Activated CD4-positive, alpha-beta T cell treated with anti-CD3 and anti-CD28 coated beads for 36 hours (primary cell): ENCODE measurements at regions not wholly inside any gene's neighbourhood (a gene's known extent, or its start where the extent isn't known, plus 50 kb on each side); places are given as distances from the start of the nearest gene placed in this dataset.
"Not testable (repeated sequence)": the region's sequence is repeated elsewhere in the genome, so short reads cannot be mapped to it uniquely, and the experiment has no call there.

Source experiments
- ATAC-seq: fragments of 200-7000 bp; cut with Tn5 transposase; one replicate; pipeline ENCODE4 v1.10.0; 2021; ENCODE audit warnings: mild to moderate bottlenecking, moderate library complexity
- CTCF ChIA-PET: fragments of 350-600 bp; sonication (Branson Sonifier 250); formaldehyde crosslinking; loops from one replicate; lab custom pipeline; 2021; ENCODE audit warnings: antibody characterized with exemption; lab: Charles Lee
- POLR2A ChIA-PET: fragments of 350-600 bp; sonication (Branson Sonifier 250); formaldehyde crosslinking; loops from one replicate; lab custom pipeline; 2021; ENCODE audit warnings: antibody characterized with exemption, inconsistent platforms; lab: Charles Lee
- DNase-seq: peaks from one replicate; pipeline ENCODE4 v3.0.0-alpha.2; 2020
- H3K27ac Mint-ChIP-seq: one replicate; pipeline ENCODE4 v1.8.0; 2021; ENCODE audit warnings: mixed read lengths
- H3K27me3 Mint-ChIP-seq: one replicate; pipeline ENCODE4 v1.8.0; 2021; ENCODE audit warnings: mixed read lengths
- H3K36me3 Mint-ChIP-seq: one replicate; pipeline ENCODE4 v1.8.0; 2021; ENCODE audit warnings: low read depth, mixed read lengths
- H3K4me1 Mint-ChIP-seq: one replicate; pipeline ENCODE4 v1.8.0; 2021; ENCODE audit warnings: mixed read lengths
- H3K4me3 Mint-ChIP-seq: one replicate; pipeline ENCODE4 v1.8.0; 2021; ENCODE audit warnings: mild to moderate bottlenecking, moderate library complexity, mixed read lengths
- H3K9me3 Mint-ChIP-seq: one replicate; pipeline ENCODE4 v1.8.0; 2021; ENCODE audit warnings: low read depth, mixed read lengths
- intact Hi-C, 2 experiments: fragments of 100-400 bp; cut with DNase I in 1 of 2; cut with micrococcal nuclease in 1 of 2; formaldehyde crosslinking; loops; one replicate each; pipeline versions ENCODE4 v1.14.2 to v1.15.1; 2022 to 2024; cut with DNase I, micrococcal nuclease

GRCh38 chr3:64368257-64369020 is 143.2 kb upstream of the PRICKLE2 start:
- ChIA-PET CTCF (interaction anchor here (1.1 kb wide), 1 partner anchor 13 kb away, joined by 3 read pairs; no protein-coding TSS in a partner anchor), POLR2A (no interaction called here)
- peaks cover 10% of the 10 kb centered on the region for H3K27me3 Mint-ChIP-seq
- no peak overlapping the region for H3K27ac Mint-ChIP-seq
- intact Hi-C loops = no loop called here
- ATAC-seq (no peak), DNase-seq (no peak)
- no peaks in the 10 kb centered on the region for H3K4me1 Mint-ChIP-seq
- no peak overlapping the region for H3K4me3 Mint-ChIP-seq
- no peaks in the 10 kb centered on the region for H3K9me3 Mint-ChIP-seq
- no peaks in the 10 kb centered on the region for H3K36me3 Mint-ChIP-seq

GRCh38 chr3:64365877-64366276 is 140.6 kb upstream of the PRICKLE2 start:
- H3K4me3 Mint-ChIP-seq = no peak overlapping the region
- DNase-seq (no peak), ATAC-seq (no peak)
- ChIA-PET POLR2A (no interaction called here), CTCF (no interaction called here)
- H3K36me3 Mint-ChIP-seq = no peaks in the 10 kb centered on the region
- peaks cover 11% of the 10 kb centered on the region for H3K27me3 Mint-ChIP-seq
- intact Hi-C loops = no loop called here
- H3K27ac Mint-ChIP-seq = no peak overlapping the region
- no peaks in the 10 kb centered on the region for H3K4me1 Mint-ChIP-seq
- H3K9me3 Mint-ChIP-seq = no peaks in the 10 kb centered on the region

GRCh38 chr3:64363842-64364241 is 138.6 kb upstream of the PRICKLE2 start:
- H3K36me3 Mint-ChIP-seq = no peaks in the 10 kb centered on the region
- peaks cover 9% of the 10 kb centered on the region for H3K27me3 Mint-ChIP-seq
- intact Hi-C loops = no loop called here
- no peak for ATAC-seq
- CTCF ChIA-PET = no interaction called here
- no peak overlapping the region for H3K4me3 Mint-ChIP-seq
- no peak for DNase-seq
- POLR2A ChIA-PET = no interaction called here
- H3K4me1 Mint-ChIP-seq = no peaks in the 10 kb centered on the region
- no peaks in the 10 kb centered on the region for H3K9me3 Mint-ChIP-seq
- no peak overlapping the region for H3K27ac Mint-ChIP-seq

- Mint-ChIP-seq H3K36me3 (no peaks in the 10 kb centered on the region), H3K27ac (no peak overlapping the region), H3K27me3 (peaks cover 5% of the 10 kb centered on the region), H3K4me1 (peaks cover 2% of the 10 kb centered on the region), H3K9me3 (no peaks in the 10 kb centered on the region), H3K4me3 (no peak overlapping the region)
- POLR2A ChIA-PET = no interaction called here
- ATAC-seq = no peak
- CTCF ChIA-PET = no interaction called here
- intact Hi-C loops = no loop called here
- no peak for DNase-seq
These were observed 136.9 kb upstream of the PRICKLE2 start for GRCh38 chr3:64361962-64362735.

GRCh38 chr3:64361036-64361435 is 135.8 kb upstream of the PRICKLE2 start:
- DNase-seq, H3K9me3 Mint-ChIP-seq, H3K27ac Mint-ChIP-seq, CTCF ChIA-PET, H3K4me1 Mint-ChIP-seq, ATAC-seq, H3K4me3 Mint-ChIP-seq, intact Hi-C loops, H3K36me3 Mint-ChIP-seq, POLR2A ChIA-PET, H3K27me3 Mint-ChIP-seq: not testable (repeated sequence)

- CTCF ChIA-PET = no interaction called here
These were observed 135.0 kb upstream of the PRICKLE2 start for GRCh38 chr3:64360280-64360679.

GRCh38 chr3:64359735-64360134 is 134.5 kb upstream of the PRICKLE2 start:
- no peak overlapping the region for H3K27ac Mint-ChIP-seq
- intact Hi-C loops = no loop called here
- peaks cover 3% of the 10 kb centered on the region for H3K27me3 Mint-ChIP-seq
- ATAC-seq (no peak), DNase-seq (no peak)
- no peaks in the 10 kb centered on the region for H3K9me3 Mint-ChIP-seq
- peaks cover 12% of the 10 kb centered on the region for H3K4me1 Mint-ChIP-seq
- ChIA-PET CTCF (interaction anchor here (0.8 to 1.1 kb wide), 2 partner anchors 10 to 953 kb away, joined by 3 read pairs; no protein-coding TSS in a partner anchor), POLR2A (no interaction called here)
- no peak overlapping the region for H3K4me3 Mint-ChIP-seq
- H3K36me3 Mint-ChIP-seq = no peaks in the 10 kb centered on the region

More at GRCh38 chr3:64360280-64360679, 135.0 kb upstream of the PRICKLE2 start:
- H3K27me3 Mint-ChIP-seq = peaks cover 3% of the 10 kb centered on the region
- DNase-seq (no peak), ATAC-seq (no peak)
- POLR2A ChIA-PET = no interaction called here
- no peaks in the 10 kb centered on the region for H3K9me3 Mint-ChIP-seq
- H3K4me1 Mint-ChIP-seq = peaks cover 7% of the 10 kb centered on the region
- no peak overlapping the region for H3K4me3 Mint-ChIP-seq
- intact Hi-C loops = no loop called here
- H3K27ac Mint-ChIP-seq = no peak overlapping the region
- H3K36me3 Mint-ChIP-seq = no peaks in the 10 kb centered on the region

- Mint-ChIP-seq H3K4me3 (no peak overlapping the region), H3K36me3 (no peaks in the 10 kb centered on the region), H3K4me1 (peaks cover 12% of the 10 kb centered on the region), H3K27ac (no peak overlapping the region), H3K9me3 (no peaks in the 10 kb centered on the region), H3K27me3 (peaks cover 3% of the 10 kb centered on the region)
- CTCF ChIA-PET = interaction anchor here (0.8 to 1.1 kb wide), 2 partner anchors 11 to 954 kb away, joined by 3 read pairs; no protein-coding TSS in a partner anchor
- intact Hi-C loops = no loop called here
- DNase-seq (no peak), ATAC-seq (no peak)
- POLR2A ChIA-PET = no interaction called here
These were observed 133.6 kb upstream of the PRICKLE2 start for GRCh38 chr3:64358853-64359252.

GRCh38 chr3:64358176-64358575 is 132.9 kb upstream of the PRICKLE2 start:
- CTCF ChIA-PET = no interaction called here
- POLR2A ChIA-PET = no interaction called here
- intact Hi-C loops = no loop called here
- H3K9me3 Mint-ChIP-seq = no peaks in the 10 kb centered on the region
- ATAC-seq (no peak), DNase-seq (no peak)
- H3K4me3 Mint-ChIP-seq = no peak overlapping the region
- peaks cover 12% of the 10 kb centered on the region for H3K4me1 Mint-ChIP-seq
- no peak overlapping the region for H3K27ac Mint-ChIP-seq
- H3K36me3 Mint-ChIP-seq = no peaks in the 10 kb centered on the region
- peaks cover 3% of the 10 kb centered on the region for H3K27me3 Mint-ChIP-seq

- DNase-seq = no peak
- H3K9me3 Mint-ChIP-seq = no peaks in the 10 kb centered on the region
These were observed 132.2 kb upstream of the PRICKLE2 start for GRCh38 chr3:64357481-64357880.

GRCh38 chr3:64355401-64355807 is 130.1 kb upstream of the PRICKLE2 start:
- CTCF ChIA-PET = interaction anchor here (0.6 to 1.2 kb wide), 2 partner anchors 12 to 862 kb away, joined by 3 read pairs; no protein-coding TSS in a partner anchor
- DNase-seq (peak; percentile 7), ATAC-seq (peak; percentile 49)
- Mint-ChIP-seq H3K27me3 (no peaks in the 10 kb centered on the region), H3K9me3 (no peaks in the 10 kb centered on the region), H3K36me3 (no peaks in the 10 kb centered on the region), H3K4me3 (no peak overlapping the region), H3K4me1 (peaks cover 17% of the 10 kb centered on the region), H3K27ac (no peak overlapping the region)
- POLR2A ChIA-PET = no interaction called here
- intact Hi-C loops = no loop called here

More at GRCh38 chr3:64357481-64357880, 132.2 kb upstream of the PRICKLE2 start:
- peaks cover 12% of the 10 kb centered on the region for H3K4me1 Mint-ChIP-seq
- CTCF ChIA-PET = no interaction called here
- intact Hi-C loops = no loop called here
- POLR2A ChIA-PET = no interaction called here
- no peaks in the 10 kb centered on the region for H3K36me3 Mint-ChIP-seq
- no peak for ATAC-seq
- H3K27me3 Mint-ChIP-seq = peaks cover 2% of the 10 kb centered on the region
- H3K4me3 Mint-ChIP-seq = no peak overlapping the region
- H3K27ac Mint-ChIP-seq = no peak overlapping the region
